ENCODE measurements at regions not wholly inside any gene's neighbourhood (a gene's known extent, or its start where the extent isn't known, plus 50 kb on each side); places are given as distances from the start of the nearest gene placed in this dataset.

GRCh38 chr13:110065780-110066179, 241.2 kb downstream of the COL4A1 start:
- CTCF ChIA-PET: no interaction called here
- no peak for DNase-seq
- peaks cover 8% of the 10 kb centered on the region; the same call in 1 of the 2 replicates for H3K4me1 ChIP-seq

GRCh38 chr13:110063490-110064421, 243.2 kb downstream of the COL4A1 start:
- no peaks in the 10 kb centered on the region for H3K27me3 ChIP-seq (replicated peaks; ENCODE audit: control insufficient read depth, insufficient read depth, low read length)
- H3K9me3 ChIP-seq: no peaks in the 10 kb centered on the region
- no peak overlapping the region for H3K4me3 Mint-ChIP-seq (ENCODE audit: unreplicated experiment)
- H3K4me3 ChIP-seq (ENCODE audit: low read depth, low read length): no peak overlapping the region
- ChIA-PET CTCF (no interaction called here), POLR2A (no interaction called here)
- no peaks in the 10 kb centered on the region for H3K27me3 Mint-ChIP-seq (ENCODE audit: insufficient read depth, unreplicated experiment)
- no peaks in the 10 kb centered on the region for H3K36me3 Mint-ChIP-seq (ENCODE audit: insufficient read depth, unreplicated experiment)
- no peaks in the 10 kb centered on the region for H3K36me3 ChIP-seq (ENCODE audit: control insufficient read depth, insufficient read depth, low read length)
- BruUV-seq (replicated peaks): no TSS peak
- intact Hi-C loops (cut with micrococcal nuclease; ENCODE audit: unreplicated experiment): no loop called here
- H3K4me1 ChIP-seq: peaks cover 8% of the 10 kb centered on the region; the same call in 1 of the 2 replicates
- H3K27ac Mint-ChIP-seq (ENCODE audit: unreplicated experiment): no peak overlapping the region
- no peaks in the 10 kb centered on the region for H3K4me1 Mint-ChIP-seq (ENCODE audit: low read depth, unreplicated experiment)
- peaks cover 2% of the 10 kb centered on the region for H3K9me3 Mint-ChIP-seq (ENCODE audit: unreplicated experiment)
- no peak for DNase-seq
- TF ChIP-seq CTCF (IDR thresholded peaks at IDR 0.05; ENCODE audit: insufficient read depth in 1 of 2, low read depth in 1 of 2, low read length in 1 of 2, severe bottlenecking in 1 of 2, unreplicated experiment in 1 of 2): no peak

More at GRCh38 chr13:110065780-110066179, 241.2 kb downstream of the COL4A1 start:
- no peaks in the 10 kb centered on the region for H3K9me3 ChIP-seq
- BruUV-seq (replicated peaks): no TSS peak
- POLR2A ChIA-PET: no interaction called here
- TF ChIP-seq CTCF (IDR thresholded peaks at IDR 0.05; ENCODE audit: insufficient read depth in 1 of 2, low read depth in 1 of 2, low read length in 1 of 2, severe bottlenecking in 1 of 2, unreplicated experiment in 1 of 2): no peak
- H3K4me3 ChIP-seq (ENCODE audit: low read depth, low read length): no peak overlapping the region
- no peaks in the 10 kb centered on the region for H3K36me3 ChIP-seq (ENCODE audit: control insufficient read depth, insufficient read depth, low read length)
- Mint-ChIP-seq H3K9me3 (ENCODE audit: unreplicated experiment) (peaks cover 10% of the 10 kb centered on the region), H3K4me3 (ENCODE audit: unreplicated experiment) (no peak overlapping the region), H3K36me3 (ENCODE audit: insufficient read depth, unreplicated experiment) (no peaks in the 10 kb centered on the region), H3K27ac (ENCODE audit: unreplicated experiment) (no peak overlapping the region), H3K4me1 (ENCODE audit: low read depth, unreplicated experiment) (no peaks in the 10 kb centered on the region), H3K27me3 (ENCODE audit: insufficient read depth, unreplicated experiment) (no peaks in the 10 kb centered on the region)
- intact Hi-C loops (cut with micrococcal nuclease; ENCODE audit: unreplicated experiment): no loop called here
- H3K27me3 ChIP-seq (replicated peaks; ENCODE audit: control insufficient read depth, insufficient read depth, low read length): no peaks in the 10 kb centered on the region

GRCh38 chr13:110062777-110063442, 244.0 kb downstream of the COL4A1 start:
- no TSS peak for BruUV-seq (replicated peaks)
- no peak overlapping the region for H3K4me3 ChIP-seq (ENCODE audit: low read depth, low read length)
- no peak for DNase-seq
- ChIA-PET CTCF (no interaction called here), POLR2A (no interaction called here)
- no peaks in the 10 kb centered on the region for H3K36me3 Mint-ChIP-seq (ENCODE audit: insufficient read depth, unreplicated experiment)
- no peaks in the 10 kb centered on the region for H3K27me3 ChIP-seq (replicated peaks; ENCODE audit: control insufficient read depth, insufficient read depth, low read length)
- intact Hi-C loops (cut with micrococcal nuclease; ENCODE audit: unreplicated experiment): no loop called here
- H3K9me3 ChIP-seq: no peaks in the 10 kb centered on the region
- H3K9me3 Mint-ChIP-seq (ENCODE audit: unreplicated experiment): no peaks in the 10 kb centered on the region
- H3K27ac Mint-ChIP-seq (ENCODE audit: unreplicated experiment): no peak overlapping the region
- H3K27me3 Mint-ChIP-seq (ENCODE audit: insufficient read depth, unreplicated experiment): no peaks in the 10 kb centered on the region
- peaks cover 4% of the 10 kb centered on the region; the same call in 1 of the 2 replicates for H3K4me1 ChIP-seq
- no peak for TF ChIP-seq CTCF (IDR thresholded peaks at IDR 0.05; ENCODE audit: insufficient read depth in 1 of 2, low read depth in 1 of 2, low read length in 1 of 2, severe bottlenecking in 1 of 2, unreplicated experiment in 1 of 2)
- H3K4me1 Mint-ChIP-seq (ENCODE audit: low read depth, unreplicated experiment): no peaks in the 10 kb centered on the region
- H3K4me3 Mint-ChIP-seq (ENCODE audit: unreplicated experiment): no peak overlapping the region
- H3K36me3 ChIP-seq (ENCODE audit: control insufficient read depth, insufficient read depth, low read length): no peaks in the 10 kb centered on the region
